Activated T-helper 1 cell treated with anti-CD3 and anti-CD28 coated beads, Interleukin-12 subunit alpha, Interleukin-12 subunit beta, Interleukin-2, Interleukin-4 antibody, amounts not matched to agents 30 ng/mL and 10 ng/mL and 1 ng/mL, durations not matched to agents 14 hours and 24 hours and 36 hours (primary cell): ENCODE measurements at regions not wholly inside any gene's neighbourhood (a gene's known extent, or its start where the extent isn't known, plus 50 kb on each side); places are given as distances from the start of the nearest gene placed in this dataset.

Experiments used
- DNase-seq: peaks from one replicate; pipeline ENCODE4 v3.0.0; 2021; ENCODE audit warnings: low spot score
- H3K27ac Mint-ChIP-seq: one replicate; pipeline ENCODE4 v1.8.0; 2021; ENCODE audit warnings: mild to moderate bottlenecking, mixed read lengths
- H3K27me3 Mint-ChIP-seq: one replicate; pipeline ENCODE4 v1.8.0; 2022; ENCODE audit warnings: mild to moderate bottlenecking, moderate library complexity, mixed read lengths; ENCODE audit not compliant: insufficient read depth
- H3K36me3 Mint-ChIP-seq: one replicate; pipeline ENCODE4 v1.8.0; 2021; ENCODE audit warnings: low read depth, mixed read lengths
- H3K4me1 Mint-ChIP-seq: one replicate; pipeline ENCODE4 v1.8.0; 2021; ENCODE audit warnings: low read depth, mixed read lengths
- H3K4me3 Mint-ChIP-seq: one replicate; pipeline ENCODE4 v1.8.0; 2021; ENCODE audit warnings: mild to moderate bottlenecking, moderate library complexity, mixed read lengths
- H3K9me3 Mint-ChIP-seq: one replicate; pipeline ENCODE4 v1.8.0; 2021; ENCODE audit warnings: mixed read lengths
- intact Hi-C: fragments of 100-400 bp; cut with micrococcal nuclease; formaldehyde crosslinking; loops from one replicate; pipeline ENCODE4 v1.15.1; 2024

DNA sequence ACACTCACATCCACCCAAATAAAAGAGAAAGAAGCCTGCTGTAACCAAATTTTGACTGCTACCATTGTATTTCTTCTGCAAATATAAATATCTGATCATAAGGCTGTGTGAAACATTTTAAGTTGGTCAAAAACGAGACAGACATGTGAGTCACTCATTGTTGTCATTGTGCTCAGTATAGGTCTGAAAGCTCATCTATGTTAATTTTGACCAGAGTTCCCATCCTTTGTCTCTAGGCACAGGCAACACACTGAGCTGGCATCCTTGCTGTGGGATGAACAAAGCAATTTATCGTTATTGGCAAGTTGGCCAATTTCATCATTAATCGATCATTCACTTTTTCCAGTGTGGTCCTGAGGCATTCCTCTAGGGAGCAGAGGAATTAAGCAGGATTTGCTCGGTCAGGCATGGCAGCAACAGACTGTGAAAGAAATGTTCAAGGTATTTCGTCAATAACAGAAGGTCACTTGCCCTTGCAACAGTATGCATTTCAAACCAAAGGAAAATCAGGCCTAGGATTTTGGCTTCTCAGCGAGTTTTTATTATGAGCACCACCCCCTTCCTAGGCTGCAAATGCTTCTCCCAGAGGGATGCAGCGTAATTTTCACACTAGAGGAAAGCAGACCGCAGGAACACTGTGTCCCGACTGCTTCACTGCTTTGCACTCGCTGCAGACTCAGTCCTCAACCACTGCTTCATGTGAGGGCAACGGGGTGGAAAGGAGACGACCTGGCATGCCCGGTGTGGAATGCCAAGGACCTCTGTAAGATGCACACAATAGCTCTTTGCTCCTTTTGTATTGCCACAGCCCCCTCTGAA, 87.9 kb upstream of the SMYD2 start:
- no peaks in the 10 kb centered on the region for H3K9me3 Mint-ChIP-seq
- H3K27ac Mint-ChIP-seq, result no peak overlapping the region
- DNase-seq, result no peak
- H3K36me3 Mint-ChIP-seq, result no peaks in the 10 kb centered on the region
- no peaks in the 10 kb centered on the region for H3K4me1 Mint-ChIP-seq
- intact Hi-C loops, result no loop called here
- no peak overlapping the region for H3K4me3 Mint-ChIP-seq
- peaks cover 23% of the 10 kb centered on the region for H3K27me3 Mint-ChIP-seq

DNA sequence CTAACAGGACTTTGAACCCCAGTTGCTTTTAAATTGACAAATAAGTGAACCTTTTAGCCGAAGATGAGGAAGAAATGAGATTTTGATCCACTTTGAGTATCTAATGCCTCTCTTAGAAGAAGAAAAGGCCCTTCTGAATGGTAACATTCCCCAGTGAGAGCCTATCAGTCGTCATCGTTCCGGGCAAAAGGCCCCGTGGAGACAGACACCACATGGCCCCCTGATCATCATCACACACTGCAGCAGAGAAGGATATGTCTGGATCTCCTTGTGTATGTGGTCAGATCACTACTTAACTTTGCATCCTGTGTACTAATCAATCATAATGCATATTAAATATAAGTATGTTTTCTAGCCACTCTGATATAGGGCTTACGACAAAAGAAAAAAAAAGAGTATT, 87.3 kb upstream of the SMYD2 start:
- DNase-seq, result no peak
- Mint-ChIP-seq H3K27ac (no peak overlapping the region), H3K4me1 (no peaks in the 10 kb centered on the region), H3K36me3 (no peaks in the 10 kb centered on the region), H3K9me3 (no peaks in the 10 kb centered on the region), H3K4me3 (no peak overlapping the region), H3K27me3 (peaks cover 17% of the 10 kb centered on the region)
- intact Hi-C loops, result no loop called here

DNA sequence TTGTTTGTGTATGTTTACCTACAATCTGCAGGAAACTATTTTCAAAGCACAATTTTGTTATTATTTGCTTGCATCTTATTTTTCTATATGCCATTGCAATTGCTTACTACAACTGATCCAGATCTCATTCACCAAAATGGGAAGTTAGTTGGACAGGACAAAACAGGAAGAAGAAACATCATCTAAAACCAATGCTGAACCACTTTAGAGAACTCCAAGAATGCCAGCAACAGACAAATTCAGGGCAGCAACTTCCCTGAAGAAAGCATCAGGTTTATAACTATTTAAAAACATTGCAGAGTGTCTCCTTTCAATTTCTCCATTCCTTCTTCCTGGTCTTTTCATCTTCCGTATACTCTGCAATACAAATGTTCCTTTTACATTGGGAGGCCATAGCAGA, 82.4 kb upstream of the SMYD2 start:
- peaks cover 16% of the 10 kb centered on the region for H3K27me3 Mint-ChIP-seq
- no peaks in the 10 kb centered on the region for H3K9me3 Mint-ChIP-seq
- intact Hi-C loops, result no loop called here
- H3K27ac Mint-ChIP-seq, result no peak overlapping the region
- no peaks in the 10 kb centered on the region for H3K36me3 Mint-ChIP-seq
- H3K4me3 Mint-ChIP-seq, result no peak overlapping the region
- DNase-seq, result no peak
- H3K4me1 Mint-ChIP-seq, result no peaks in the 10 kb centered on the region

DNA sequence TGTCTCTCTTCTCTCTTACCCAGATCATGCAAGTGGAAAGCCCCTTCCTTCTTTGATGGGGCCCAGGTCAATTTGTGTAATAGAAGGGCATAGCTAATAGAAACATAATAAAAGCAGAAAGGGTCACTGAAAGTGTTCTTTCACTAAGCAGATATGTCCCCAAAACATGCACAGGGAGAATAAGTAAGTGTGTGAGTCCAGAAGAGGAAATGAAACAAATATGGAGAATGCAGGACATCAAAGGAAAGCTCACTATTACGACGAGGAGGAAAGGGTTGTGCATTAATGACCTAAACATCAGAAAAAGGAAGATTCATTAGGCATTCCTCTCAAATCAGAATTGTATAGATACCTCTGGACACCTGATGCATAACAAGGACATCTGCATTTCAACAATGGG, 81.4 kb upstream of the SMYD2 start:
- Mint-ChIP-seq H3K4me3 (no peak overlapping the region), H3K36me3 (no peaks in the 10 kb centered on the region), H3K4me1 (no peaks in the 10 kb centered on the region), H3K9me3 (no peaks in the 10 kb centered on the region), H3K27me3 (peaks cover 14% of the 10 kb centered on the region), H3K27ac (no peak overlapping the region)
- DNase-seq, result no peak
- intact Hi-C loops, result no loop called here

DNA sequence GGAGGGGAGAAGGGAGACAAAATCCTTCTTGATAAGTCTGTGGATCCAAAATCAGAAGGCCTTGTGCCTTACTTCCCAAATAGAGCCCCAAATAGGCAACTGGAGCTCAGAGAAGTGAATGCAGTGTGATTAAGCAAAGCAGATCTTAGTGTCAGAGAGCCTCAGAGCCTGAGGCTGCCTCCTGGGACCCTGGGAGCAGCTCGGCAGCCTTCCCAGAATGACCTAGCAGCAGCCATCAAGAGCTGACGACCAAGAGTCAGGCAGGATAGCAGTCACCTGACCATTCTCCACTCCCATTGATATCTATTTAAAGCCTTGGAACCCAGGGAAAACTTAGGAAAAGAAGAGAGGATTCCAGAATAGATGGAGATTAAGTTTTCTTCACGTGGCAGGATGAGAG, 78.0 kb upstream of the SMYD2 start:
- H3K9me3 Mint-ChIP-seq, result no peaks in the 10 kb centered on the region
- DNase-seq, result no peak

DNA sequence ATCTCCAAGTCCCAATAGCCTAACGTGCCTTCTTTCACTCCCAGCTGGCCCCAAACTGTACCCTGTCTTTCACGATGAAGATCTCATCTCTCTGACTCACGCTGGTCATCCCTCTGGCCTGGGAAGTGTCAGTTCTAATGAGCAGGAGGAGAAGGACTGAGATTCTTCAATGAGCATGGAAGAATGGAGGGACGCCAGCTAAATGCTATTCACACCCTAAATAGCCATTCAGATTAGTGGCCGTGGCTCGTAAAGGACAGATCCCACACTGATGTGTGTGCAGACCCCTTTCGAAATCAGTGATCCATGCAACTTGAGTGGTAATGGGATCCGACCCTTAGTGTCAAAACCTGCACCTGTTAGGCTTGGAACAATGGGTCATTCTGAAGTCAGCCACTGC, 75.9 kb upstream of the SMYD2 start:
- intact Hi-C loops, result no loop called here
- DNase-seq, result no peak
- Mint-ChIP-seq H3K4me1 (no peaks in the 10 kb centered on the region), H3K27me3 (peaks cover 13% of the 10 kb centered on the region), H3K4me3 (no peak overlapping the region), H3K9me3 (no peaks in the 10 kb centered on the region), H3K27ac (no peak overlapping the region), H3K36me3 (no peaks in the 10 kb centered on the region)

More for the DNA sequence above, 78.0 kb upstream of the SMYD2 start:
- intact Hi-C loops, result no loop called here
- Mint-ChIP-seq H3K27ac (no peak overlapping the region), H3K36me3 (no peaks in the 10 kb centered on the region), H3K4me1 (no peaks in the 10 kb centered on the region), H3K27me3 (peaks cover 18% of the 10 kb centered on the region), H3K4me3 (no peak overlapping the region)

DNA sequence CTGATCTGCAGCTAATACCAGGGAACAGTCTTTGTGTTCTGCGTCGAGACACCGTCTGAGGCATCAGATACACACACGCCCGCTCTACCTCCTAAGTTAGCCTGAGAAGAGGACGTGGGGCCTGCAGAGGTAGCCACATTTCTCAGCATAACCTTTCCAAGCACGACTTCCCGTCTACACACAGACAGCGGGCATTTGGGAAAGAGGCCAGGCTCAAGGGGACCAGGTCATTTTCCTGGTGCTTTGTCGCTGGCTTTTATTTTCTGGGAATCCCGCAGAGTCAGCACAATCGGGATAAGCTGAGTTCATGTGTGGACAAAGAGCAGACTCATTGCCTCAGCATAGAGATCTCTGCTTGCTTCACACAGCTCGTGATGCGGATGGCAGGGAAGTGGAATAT, 72.5 kb upstream of the SMYD2 start:
- DNase-seq, result no peak
- Mint-ChIP-seq H3K9me3 (no peaks in the 10 kb centered on the region), H3K4me1 (no peaks in the 10 kb centered on the region), H3K27ac (no peak overlapping the region), H3K27me3 (peaks cover 11% of the 10 kb centered on the region), H3K4me3 (no peak overlapping the region), H3K36me3 (no peaks in the 10 kb centered on the region)
- intact Hi-C loops, result no loop called here

DNA sequence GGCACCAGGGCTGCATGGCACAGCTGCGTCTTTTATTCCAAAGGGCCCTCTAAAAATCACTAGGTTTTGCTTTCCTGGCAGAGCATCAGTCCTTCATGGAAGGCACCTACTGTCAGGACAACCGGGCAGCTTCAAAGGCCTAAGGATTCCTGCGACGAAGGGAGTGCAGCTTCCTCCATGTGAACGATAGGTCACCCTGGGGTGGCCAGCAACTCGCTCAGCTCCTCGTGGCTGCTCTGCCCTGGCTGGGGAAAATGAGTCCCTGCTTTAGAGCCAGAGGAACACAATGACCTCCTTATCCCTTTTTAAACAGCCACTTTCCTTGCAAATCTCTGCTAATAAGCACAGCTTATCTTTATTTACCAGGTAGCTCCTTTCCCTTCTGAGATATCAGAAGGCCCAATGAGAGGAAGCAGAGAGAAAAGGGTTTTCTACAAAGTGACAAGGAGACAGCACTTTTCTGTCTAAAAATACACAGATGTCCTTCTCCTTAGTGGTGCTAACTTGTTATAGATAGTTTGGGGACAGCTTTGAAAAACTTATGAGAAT, 71.6 kb upstream of the SMYD2 start:
- intact Hi-C loops, result no loop called here
- Mint-ChIP-seq H3K9me3 (no peaks in the 10 kb centered on the region), H3K4me1 (no peaks in the 10 kb centered on the region), H3K4me3 (no peak overlapping the region), H3K27me3 (peaks cover 8% of the 10 kb centered on the region), H3K36me3 (no peaks in the 10 kb centered on the region), H3K27ac (no peak overlapping the region)
- DNase-seq, result no peak

DNA sequence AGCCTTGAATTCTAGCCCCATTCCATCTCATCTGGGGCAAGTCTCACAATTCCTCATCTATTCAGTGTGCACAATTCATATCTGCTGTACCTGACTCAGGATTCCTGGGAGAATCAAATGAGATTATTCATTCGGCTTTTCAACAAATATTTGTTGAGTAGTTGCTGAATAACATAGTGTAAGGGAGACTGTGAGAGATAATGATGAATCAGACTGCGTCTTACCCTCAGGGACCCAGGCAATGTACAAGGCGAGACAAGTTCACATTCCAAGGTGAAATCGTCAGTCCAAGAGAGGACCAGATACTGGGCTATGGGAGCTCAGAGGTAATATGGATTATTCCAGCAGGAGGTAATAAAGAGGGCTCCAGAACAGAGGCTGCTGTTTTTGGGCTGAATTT, 67.8 kb upstream of the SMYD2 start:
- no peaks in the 10 kb centered on the region for H3K36me3 Mint-ChIP-seq
- no peaks in the 10 kb centered on the region for H3K4me1 Mint-ChIP-seq
- H3K27ac Mint-ChIP-seq, result no peak overlapping the region
- no peak for DNase-seq
- no peak overlapping the region for H3K4me3 Mint-ChIP-seq
- H3K27me3 Mint-ChIP-seq, result peaks cover 20% of the 10 kb centered on the region
- H3K9me3 Mint-ChIP-seq, result no peaks in the 10 kb centered on the region
- intact Hi-C loops, result loop anchor here (5.0 kb wide), 1 partner anchor 389 kb away; the partner anchor contains the start of gene CENPF

DNA sequence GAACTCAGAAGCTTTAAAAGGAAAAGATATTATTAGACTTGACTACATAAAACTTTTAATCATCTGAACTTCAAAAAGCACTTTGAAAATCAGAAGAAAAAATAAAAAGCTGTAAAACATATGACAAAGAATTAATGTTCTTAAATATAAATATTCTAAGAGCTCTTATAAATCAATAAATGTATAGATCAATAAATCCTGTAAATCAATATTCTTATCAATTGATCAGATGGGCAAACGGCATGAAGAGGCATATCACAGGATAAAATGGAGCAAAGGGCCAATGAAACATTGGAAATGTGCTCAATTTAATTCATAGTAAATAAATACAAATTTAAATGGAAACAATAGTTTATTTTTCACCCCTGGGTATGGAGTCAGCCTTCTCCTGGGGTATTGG, 66.1 kb upstream of the SMYD2 start:
- H3K27me3 Mint-ChIP-seq, result peaks cover 25% of the 10 kb centered on the region
- H3K27ac Mint-ChIP-seq, result no peak overlapping the region
- H3K4me1 Mint-ChIP-seq, result no peaks in the 10 kb centered on the region
- H3K9me3 Mint-ChIP-seq, result no peaks in the 10 kb centered on the region
- H3K4me3 Mint-ChIP-seq, result no peak overlapping the region
- intact Hi-C loops, result loop anchor here (1.0 to 5.0 kb wide), 4 partner anchors 46 to 387 kb away; partner anchors contain the start of gene CENPF
- no peaks in the 10 kb centered on the region for H3K36me3 Mint-ChIP-seq
- DNase-seq, result no peak

DNA sequence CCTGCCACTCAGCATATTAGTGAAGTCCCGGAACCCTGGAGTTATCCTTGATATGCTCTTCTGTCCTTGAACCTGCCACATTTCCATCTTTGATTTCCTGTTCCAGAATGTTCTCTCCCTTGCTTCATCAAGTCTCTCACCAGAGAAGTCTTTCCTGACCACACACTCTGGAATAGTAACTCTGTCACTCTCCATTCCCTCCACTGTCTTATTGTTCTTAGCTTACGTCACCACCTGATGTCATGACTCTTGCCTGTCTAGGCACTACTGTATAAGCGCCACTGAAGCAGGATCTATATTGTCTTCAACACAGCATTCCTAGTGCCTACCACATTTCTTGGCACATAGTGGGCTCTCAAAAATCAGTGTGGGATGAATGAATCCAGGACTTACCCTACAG, 65.4 kb upstream of the SMYD2 start:
- H3K27ac Mint-ChIP-seq, result no peak overlapping the region
- peaks cover 25% of the 10 kb centered on the region for H3K27me3 Mint-ChIP-seq
- H3K4me3 Mint-ChIP-seq, result no peak overlapping the region
- no peak for DNase-seq
- H3K9me3 Mint-ChIP-seq, result no peaks in the 10 kb centered on the region
- no peaks in the 10 kb centered on the region for H3K36me3 Mint-ChIP-seq
- H3K4me1 Mint-ChIP-seq, result no peaks in the 10 kb centered on the region
- intact Hi-C loops, result loop anchor here (2.0 kb wide), 2 partner anchors 45 to 369 kb away; no protein-coding TSS in a partner anchor

DNA sequence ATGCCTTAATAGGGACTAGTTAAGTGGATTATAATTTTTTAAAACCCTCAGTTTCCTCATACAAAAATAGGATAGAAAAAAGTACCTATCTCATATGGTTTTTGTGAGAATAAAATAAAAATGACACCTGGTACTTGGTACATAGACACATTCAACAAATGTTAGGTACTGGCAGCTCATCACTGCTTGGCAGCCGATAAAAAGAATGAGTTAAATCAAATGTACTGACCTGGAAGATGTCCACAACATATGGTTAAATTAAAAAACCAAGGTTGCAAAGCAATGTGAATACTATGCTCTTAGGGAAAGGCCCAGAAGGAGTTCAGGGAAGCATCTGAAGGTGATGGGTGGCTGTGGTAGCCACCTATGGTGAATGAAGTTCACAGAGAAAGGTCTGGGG, 64.9 kb upstream of the SMYD2 start:
- H3K27ac Mint-ChIP-seq, result no peak overlapping the region
- no peak overlapping the region for H3K4me3 Mint-ChIP-seq
- no peaks in the 10 kb centered on the region for H3K4me1 Mint-ChIP-seq
- H3K36me3 Mint-ChIP-seq, result no peaks in the 10 kb centered on the region
- no peaks in the 10 kb centered on the region for H3K9me3 Mint-ChIP-seq
- DNase-seq, result no peak
- intact Hi-C loops, result no loop called here
- H3K27me3 Mint-ChIP-seq, result peaks cover 25% of the 10 kb centered on the region

DNA sequence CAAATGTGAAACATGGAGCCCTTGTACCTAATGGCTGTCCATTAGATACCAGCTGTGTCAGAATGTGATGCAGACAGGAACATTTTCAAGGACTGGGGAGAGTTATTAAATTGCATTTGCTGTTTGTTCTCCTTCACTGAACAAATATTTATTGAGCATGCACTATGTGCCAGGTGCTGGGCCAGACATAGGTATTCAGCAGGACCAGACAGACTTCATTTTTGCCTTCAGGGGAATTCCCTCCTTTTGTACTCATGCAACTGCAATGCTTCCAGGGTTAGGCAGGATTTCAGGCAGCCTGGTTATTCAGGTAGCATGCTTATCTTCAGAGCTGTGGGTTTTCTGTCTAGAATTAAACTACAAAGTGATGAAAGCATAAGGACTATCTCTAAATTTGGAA, 64.2 kb upstream of the SMYD2 start:
- peaks cover 25% of the 10 kb centered on the region for H3K27me3 Mint-ChIP-seq
- no peaks in the 10 kb centered on the region for H3K9me3 Mint-ChIP-seq
- H3K4me1 Mint-ChIP-seq, result no peaks in the 10 kb centered on the region
- no peak for DNase-seq
- intact Hi-C loops, result no loop called here
- H3K36me3 Mint-ChIP-seq, result no peaks in the 10 kb centered on the region
- no peak overlapping the region for H3K27ac Mint-ChIP-seq
- H3K4me3 Mint-ChIP-seq, result no peak overlapping the region
